Spinal cord (tissue), 9 donors: ENCODE measurements at regions not wholly inside any gene's neighbourhood (a gene's known extent, or its start where the extent isn't known, plus 50 kb on each side); places are given as distances from the start of the nearest gene placed in this dataset.
A peak's percentile ranks its signal among the peaks of the same experiment; 100 is the strongest.

Experiments used
- DNase-seq, 6 donors: peaks; one replicate each; pipeline versions ENCODE4 v3.0.0 to v3.0.0-alpha.2; 2013 to 2015; ENCODE audit warnings: low spot score in 6 of 6, low read depth in 4 of 6
- H3K27ac ChIP-seq: one replicate; pipeline ENCODE4 v1.5.1; 2013; ENCODE audit warnings: low read depth, low read length, control low read depth
- H3K27me3 ChIP-seq: one replicate; pipeline ENCODE4 v1.6.1; 2013; ENCODE audit warnings: low read length; ENCODE audit not compliant: control insufficient read depth, insufficient read depth
- H3K36me3 ChIP-seq: one replicate; pipeline ENCODE4 v1.6.1; 2013; ENCODE audit warnings: low read length; ENCODE audit not compliant: control insufficient read depth, insufficient read depth
- H3K4me1 ChIP-seq: one replicate; pipeline ENCODE4 v1.6.1; 2013; ENCODE audit warnings: low read length; ENCODE audit not compliant: control insufficient read depth, insufficient read depth
- H3K4me3 ChIP-seq: one replicate; pipeline ENCODE4 v1.5.1; 2013; ENCODE audit warnings: low read depth, low read length, control low read depth
- H3K9me3 ChIP-seq: one replicate; pipeline ENCODE4 v1.6.1; 2013; ENCODE audit warnings: low read length; ENCODE audit not compliant: control insufficient read depth, insufficient read depth
- WGBS: methylation state at CpG from one replicate; pipeline ENCODE4 v1.1.5; 2013; ENCODE audit warnings: missing lambda C conversion rate; ENCODE audit not compliant: insufficient coverage; 5-methylcytosine and 5-hydroxymethylcytosine counted together
- donor health status: healthy.

DNA sequence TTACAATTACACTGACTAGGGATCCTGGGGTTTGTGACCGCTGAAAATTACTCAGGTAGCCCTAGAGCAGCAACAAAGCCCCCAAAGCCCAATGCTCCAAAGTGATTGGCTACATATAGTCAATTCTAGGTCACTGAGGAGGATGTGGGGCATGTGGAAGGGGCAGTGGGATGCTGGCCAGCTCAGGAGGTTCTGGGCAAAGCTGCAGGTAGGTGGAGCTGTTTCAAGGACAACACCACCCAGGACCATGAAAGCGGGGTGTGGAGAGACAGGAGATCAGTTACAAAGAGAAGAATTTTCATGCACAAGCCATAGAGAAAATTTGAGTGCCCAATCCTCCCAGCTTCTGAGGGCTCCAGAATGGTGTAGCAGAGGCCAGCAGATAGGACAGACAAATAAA is 75.0 kb upstream of the CCDC85A start:
- no peak overlapping the region for H3K27ac ChIP-seq
- no peaks in the 10 kb centered on the region for H3K4me1 ChIP-seq
- no peak for DNase-seq
- H3K4me3 ChIP-seq = no peak overlapping the region
- 14% methylated on average over 1 of the region's 2 CpGs for WGBS
- H3K36me3 ChIP-seq = no peaks in the 10 kb centered on the region
- no peaks in the 10 kb centered on the region for H3K27me3 ChIP-seq
- H3K9me3 ChIP-seq = no peaks in the 10 kb centered on the region

DNA sequence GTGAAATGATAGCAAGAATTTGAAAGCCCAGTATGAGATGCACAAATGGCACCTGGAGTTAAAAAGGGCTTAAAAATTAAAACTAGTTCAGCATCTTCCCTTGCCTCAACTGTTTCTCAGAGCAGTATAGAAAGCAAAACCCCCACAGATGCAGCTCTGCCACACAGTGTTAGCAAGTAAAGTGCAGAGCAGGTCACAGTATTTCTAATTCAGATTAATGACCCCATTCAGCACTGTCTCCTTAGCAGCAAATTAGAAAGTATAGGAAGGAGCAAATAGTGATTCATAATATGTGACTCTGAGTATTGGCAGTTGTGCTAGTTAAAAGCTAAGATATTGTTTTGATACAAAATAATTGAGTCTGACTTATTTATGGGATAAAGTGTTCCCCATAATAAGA is 73.8 kb upstream of the CCDC85A start:
- Histone ChIP-seq H3K36me3 (no peaks in the 10 kb centered on the region), H3K9me3 (no peaks in the 10 kb centered on the region), H3K4me1 (no peaks in the 10 kb centered on the region), H3K27me3 (no peaks in the 10 kb centered on the region), H3K4me3 (no peak overlapping the region), H3K27ac (no peak overlapping the region)
- peak in 1 of 6 donors; percentile 28 for DNase-seq

DNA sequence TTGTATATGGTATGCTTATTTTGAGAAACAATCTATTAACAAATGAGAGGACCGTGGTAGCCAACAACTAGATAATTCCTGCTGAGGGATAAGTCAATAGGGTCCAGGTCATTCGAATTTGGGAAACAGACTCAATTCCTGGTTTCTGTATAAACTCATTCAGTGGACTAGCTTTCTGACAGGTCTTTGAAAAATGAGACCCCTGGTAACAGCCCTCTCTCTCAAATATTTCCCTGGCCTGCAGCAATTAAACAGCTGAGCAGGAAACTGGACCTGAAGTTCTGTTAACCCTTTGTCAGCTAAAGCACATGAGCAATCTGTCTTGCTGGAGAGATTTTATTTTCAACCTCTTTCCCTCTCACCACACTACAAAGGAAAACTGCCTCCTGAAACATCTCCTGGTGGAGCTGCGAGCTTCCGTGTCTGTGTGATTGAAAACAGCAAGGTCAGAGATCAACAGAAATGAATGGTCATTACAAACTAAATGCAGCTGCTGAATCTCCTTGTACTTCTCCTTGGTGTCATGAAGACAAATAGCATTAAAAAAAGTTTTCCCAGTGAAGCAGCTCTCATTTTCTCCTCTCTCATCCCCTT is 70.3 kb upstream of the CCDC85A start:
- no peak overlapping the region for H3K4me3 ChIP-seq
- H3K36me3 ChIP-seq = no peaks in the 10 kb centered on the region
- WGBS = 8% methylated on average over 2 of the region's 4 CpGs
- no peaks in the 10 kb centered on the region for H3K9me3 ChIP-seq
- no peaks in the 10 kb centered on the region for H3K4me1 ChIP-seq
- peak in 1 of 6 donors; percentile 19 for DNase-seq
- no peaks in the 10 kb centered on the region for H3K27me3 ChIP-seq
- no peak overlapping the region for H3K27ac ChIP-seq

DNA sequence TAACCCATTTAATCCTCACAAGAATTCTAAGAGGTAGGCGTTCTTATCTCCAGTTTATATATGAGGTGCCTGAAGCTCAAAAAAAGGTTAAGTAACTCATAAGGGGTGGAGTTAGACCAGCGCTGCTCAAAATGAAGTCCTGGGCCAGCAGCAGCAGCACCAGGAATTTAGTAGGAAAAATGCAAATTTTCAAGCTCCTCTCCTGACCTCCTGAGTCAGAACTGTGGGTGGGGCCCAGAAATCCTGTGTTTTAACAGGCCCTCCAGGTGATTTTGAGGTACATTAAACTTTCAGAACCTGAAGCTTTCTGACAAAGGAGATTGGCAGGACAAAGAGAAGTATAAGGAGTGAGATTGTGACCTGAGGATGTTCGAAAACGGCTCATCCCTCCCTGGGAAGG is 66.0 kb upstream of the CCDC85A start:
- H3K27me3 ChIP-seq = no peaks in the 10 kb centered on the region
- no peak overlapping the region for H3K27ac ChIP-seq
- H3K4me1 ChIP-seq = no peaks in the 10 kb centered on the region
- no peak for DNase-seq
- WGBS = 75% methylated on average over 1 of the region's 4 CpGs
- no peak overlapping the region for H3K4me3 ChIP-seq
- no peaks in the 10 kb centered on the region for H3K36me3 ChIP-seq
- no peaks in the 10 kb centered on the region for H3K9me3 ChIP-seq

DNA sequence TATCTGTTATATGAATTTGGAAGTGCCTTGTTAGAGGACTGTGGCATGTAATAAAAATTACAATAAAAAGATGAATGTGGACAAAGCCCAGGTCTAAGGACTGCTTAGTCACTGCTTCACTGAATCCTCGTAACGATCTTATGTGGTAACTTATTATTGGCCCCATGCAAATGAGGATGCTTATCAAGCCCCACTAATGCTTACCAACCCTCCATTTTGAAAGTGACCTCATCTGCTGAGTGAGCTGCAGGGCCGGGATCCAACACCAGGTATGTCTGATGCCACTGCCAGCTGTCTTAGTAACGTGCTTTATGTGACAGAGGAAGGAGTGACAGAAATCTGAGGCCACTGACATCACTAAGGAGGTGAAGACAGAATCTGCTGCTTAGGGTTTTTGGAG is 65.3 kb upstream of the CCDC85A start:
- no peak overlapping the region for H3K27ac ChIP-seq

DNA sequence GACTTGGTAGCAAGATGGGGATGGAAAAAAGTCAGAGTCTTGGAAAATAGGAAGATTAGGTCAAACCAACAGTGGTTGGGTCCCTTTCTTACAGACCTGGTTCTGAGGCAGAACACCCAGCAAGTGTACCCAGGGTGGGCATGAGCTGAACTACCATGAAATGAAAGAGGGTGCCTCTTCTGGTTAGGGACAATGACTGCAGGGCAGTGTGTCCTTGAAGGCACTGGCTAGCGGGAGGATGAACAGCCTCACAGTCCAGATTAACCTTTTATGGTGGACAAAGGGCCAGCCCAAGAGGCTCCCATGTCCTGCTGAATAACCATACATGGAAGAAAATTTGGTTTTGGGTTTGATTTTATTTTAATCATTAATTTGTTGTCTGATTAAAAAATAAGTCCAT is 61.8 kb upstream of the CCDC85A start:
- Histone ChIP-seq H3K27me3 (no peaks in the 10 kb centered on the region), H3K4me1 (no peaks in the 10 kb centered on the region), H3K27ac (no peak overlapping the region), H3K36me3 (no peaks in the 10 kb centered on the region), H3K4me3 (no peak overlapping the region), H3K9me3 (no peaks in the 10 kb centered on the region)
- WGBS = 100% methylated on average over 1 of the region's 1 CpG
- no peak for DNase-seq

More for the DNA sequence above, 65.3 kb upstream of the CCDC85A start:
- DNase-seq = peak in 1 of 6 donors; percentile 25
- H3K4me3 ChIP-seq = no peak overlapping the region
- H3K27me3 ChIP-seq = no peaks in the 10 kb centered on the region
- no peaks in the 10 kb centered on the region for H3K36me3 ChIP-seq
- H3K4me1 ChIP-seq = no peaks in the 10 kb centered on the region
- WGBS = 86% methylated on average over 4 of the region's 4 CpGs
- no peaks in the 10 kb centered on the region for H3K9me3 ChIP-seq

DNA sequence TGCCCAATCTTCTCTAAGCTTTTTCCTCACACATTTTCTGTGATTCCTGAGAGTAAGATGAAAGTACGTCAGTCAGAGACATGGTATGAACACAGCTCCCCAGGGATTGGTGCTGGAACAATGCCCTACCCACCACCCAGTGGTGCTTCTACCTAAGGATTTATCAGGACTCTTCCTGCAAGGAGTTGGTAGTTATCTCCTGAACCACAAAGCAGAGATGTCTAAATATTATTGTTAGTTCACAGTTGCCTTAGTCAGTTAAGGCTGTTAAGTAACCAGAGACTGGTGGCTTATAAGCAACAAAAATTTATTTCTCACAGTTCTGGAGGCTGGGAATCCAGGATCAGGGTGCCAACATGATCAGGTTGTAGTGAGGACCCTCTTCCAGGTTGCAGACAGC is 60.3 kb upstream of the CCDC85A start:
- H3K4me3 ChIP-seq = no peak overlapping the region
- no peaks in the 10 kb centered on the region for H3K27me3 ChIP-seq
- no peak overlapping the region for H3K27ac ChIP-seq
- H3K4me1 ChIP-seq = no peaks in the 10 kb centered on the region
- no peak for DNase-seq
- H3K36me3 ChIP-seq = no peaks in the 10 kb centered on the region
- WGBS = no CpG with 5 or more reads among the region's 1 CpG
- H3K9me3 ChIP-seq = no peaks in the 10 kb centered on the region

DNA sequence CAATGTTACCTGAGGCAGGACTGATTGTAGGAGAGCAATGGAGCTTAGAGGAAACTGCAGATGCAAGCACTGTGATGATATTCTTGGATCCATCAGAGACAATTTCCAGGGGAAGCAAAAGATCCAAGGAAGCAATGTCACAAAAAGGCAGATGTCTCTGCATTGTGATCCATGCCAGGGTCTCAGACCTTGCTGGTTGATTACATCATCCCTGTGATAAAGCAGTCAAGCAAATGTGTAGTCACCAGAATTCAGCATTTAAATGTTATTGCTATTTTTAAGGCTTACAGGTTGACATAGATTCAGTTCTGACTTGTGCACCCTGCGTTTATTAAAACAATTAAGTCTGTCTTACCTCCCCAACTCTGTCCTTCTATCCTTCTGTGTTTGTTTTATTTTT is 56.8 kb upstream of the CCDC85A start:
- H3K36me3 ChIP-seq = no peaks in the 10 kb centered on the region
- no peak overlapping the region for H3K4me3 ChIP-seq
- H3K9me3 ChIP-seq = no peaks in the 10 kb centered on the region
- DNase-seq = no peak
- H3K27me3 ChIP-seq = no peaks in the 10 kb centered on the region
- no peak overlapping the region for H3K27ac ChIP-seq
- no peaks in the 10 kb centered on the region for H3K4me1 ChIP-seq
- no CpG with 5 or more reads among the region's 1 CpG for WGBS

DNA sequence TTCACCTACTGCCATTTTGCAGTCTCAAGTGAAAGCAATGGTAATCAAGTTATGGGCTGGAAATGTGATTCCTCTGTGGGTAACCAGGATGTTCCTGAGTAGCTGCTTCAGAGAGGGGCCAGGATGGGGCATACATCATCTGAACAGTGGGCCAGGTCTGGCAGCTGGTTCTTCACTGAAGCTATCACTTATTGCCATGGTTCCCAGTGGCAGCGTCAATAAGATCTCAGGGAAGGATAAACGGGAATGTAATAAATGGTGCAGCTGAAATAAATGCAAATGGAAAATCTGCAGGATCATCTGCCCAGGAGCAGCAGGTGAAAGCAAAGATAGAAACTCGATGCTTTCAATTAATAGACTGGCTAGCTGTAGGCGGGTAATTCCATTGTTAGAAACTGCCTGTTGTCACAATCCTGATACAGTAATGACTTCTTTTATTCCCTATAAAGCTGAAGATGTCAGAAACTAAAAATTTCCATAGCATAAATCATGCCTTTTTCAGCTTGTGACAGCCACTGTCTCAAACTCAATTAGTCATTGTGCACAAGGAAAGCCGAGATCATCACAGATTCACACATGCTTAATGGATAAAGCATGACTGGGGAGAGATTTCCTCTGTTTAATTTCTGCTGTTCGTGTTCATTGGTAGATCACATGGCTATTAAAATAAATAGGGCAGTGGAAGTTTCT is 56.2 kb upstream of the CCDC85A start:
- H3K27me3 ChIP-seq = no peaks in the 10 kb centered on the region
- DNase-seq = peak in 4 of 6 donors; percentile 17 to 79 (median 26)
- no peak overlapping the region for H3K27ac ChIP-seq
- H3K4me1 ChIP-seq = no peaks in the 10 kb centered on the region
- H3K9me3 ChIP-seq = no peaks in the 10 kb centered on the region
- WGBS = 20% methylated on average over 3 of the region's 6 CpGs
- H3K36me3 ChIP-seq = no peaks in the 10 kb centered on the region
- H3K4me3 ChIP-seq = no peak overlapping the region

DNA sequence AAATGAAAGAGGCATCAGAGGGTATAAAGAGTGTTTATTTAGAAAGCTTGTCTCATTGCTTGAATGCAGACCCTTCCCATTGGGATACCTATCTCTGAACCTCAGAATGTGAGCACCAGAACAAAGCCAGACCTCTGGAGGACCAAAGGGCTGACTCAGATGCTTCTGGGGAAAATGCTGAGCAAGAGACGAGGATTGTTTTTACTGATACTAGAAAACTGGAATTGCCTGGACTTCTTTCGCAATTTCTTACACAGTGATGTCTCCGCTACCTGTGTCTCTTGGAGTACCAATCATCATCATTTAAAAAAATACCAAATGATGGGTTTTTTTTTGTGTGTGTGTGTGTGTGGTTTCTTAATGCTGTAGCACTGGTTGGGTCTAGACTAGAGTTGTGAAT is 55.6 kb upstream of the CCDC85A start:
- no peaks in the 10 kb centered on the region for H3K36me3 ChIP-seq
- no peak overlapping the region for H3K27ac ChIP-seq
- H3K27me3 ChIP-seq = no peaks in the 10 kb centered on the region
- no peaks in the 10 kb centered on the region for H3K4me1 ChIP-seq
- no CpG with 5 or more reads among the region's 3 CpGs for WGBS
- H3K9me3 ChIP-seq = no peaks in the 10 kb centered on the region
- no peak for DNase-seq
- H3K4me3 ChIP-seq = no peak overlapping the region
